DND-41 (cell line): ENCODE measurements at regions not wholly inside any gene's neighbourhood (a gene's known extent, or its start where the extent isn't known, plus 50 kb on each side); places are given as distances from the start of the nearest gene placed in this dataset.

Experiments used
- ATAC-seq: fragments of 200-7000 bp; cut with Tn5 transposase; 3 replicates; pipeline ENCODE4 v1.9.1; 2021; ENCODE audit warnings: low read depth; ENCODE audit not compliant: insufficient read depth
- DNase-seq: peaks from one replicate; pipeline ENCODE4 v3.0.0-alpha.2; 2020
- H2AFZ ChIP-seq: 2 replicates; pipeline ENCODE4 v1.6.0; 2012; ENCODE audit warnings: low read depth, low read length
- H3K27ac ChIP-seq: 2 replicates; pipeline ENCODE4 v1.5.1; 2012; ENCODE audit warnings: low read length, inconsistent platforms
- H3K27me3 ChIP-seq: fragments of 200-600 bp; sonication (generic); 2 replicates; pipeline ENCODE4 v1.6.0; 2012; ENCODE audit warnings: low read length, mild to moderate bottlenecking, inconsistent platforms; ENCODE audit not compliant: insufficient read depth, poor library complexity
- H3K36me3 ChIP-seq: 2 replicates; pipeline ENCODE4 v1.5.1; 2012; ENCODE audit warnings: low read length, inconsistent platforms; ENCODE audit not compliant: insufficient read depth
- H3K4me1 ChIP-seq: 2 replicates; pipeline ENCODE4 v1.5.1; 2012; ENCODE audit warnings: mild to moderate bottlenecking, low read length; ENCODE audit not compliant: insufficient read depth
- H3K4me2 ChIP-seq: 2 replicates; pipeline ENCODE4 v1.6.0; 2012; ENCODE audit warnings: mild to moderate bottlenecking, moderate library complexity, low read length, inconsistent platforms; ENCODE audit not compliant: insufficient read depth
- H3K4me3 ChIP-seq, 2 experiments: fragments of 200-600 bp in 1 of 2; shearing (Covaris generic) in 1 of 2; 2 replicates each; pipeline ENCODE4 v1.5.1; 2012 to 2016; ENCODE audit warnings: inconsistent platforms in 2 of 2, low read length in 2 of 2, mild to moderate bottlenecking in 2 of 2, low read depth in 1 of 2, moderate library complexity in 1 of 2
- H3K79me2 ChIP-seq: 2 replicates; pipeline ENCODE4 v1.6.0; 2012; ENCODE audit warnings: low read length, inconsistent platforms; ENCODE audit not compliant: insufficient read depth
- H3K9ac ChIP-seq: 2 replicates; pipeline ENCODE4 v1.6.0; 2012; ENCODE audit warnings: low read depth, mild to moderate bottlenecking, inconsistent platforms, low read length, moderate library complexity
- H3K9me3 ChIP-seq: 2 replicates; pipeline ENCODE4 v1.5.1; 2012; ENCODE audit warnings: low read length, moderate library complexity, mild to moderate bottlenecking, inconsistent platforms; ENCODE audit not compliant: insufficient read depth, severe bottlenecking
- H4K20me1 ChIP-seq: 2 replicates; pipeline ENCODE4 v1.6.0; 2012; ENCODE audit warnings: low read length; ENCODE audit not compliant: insufficient read depth
- EZH2 ChIP-seq: IDR thresholded peaks from 3 replicates; pipeline ENCODE4 v1.6.1; 2012; ENCODE audit warnings: borderline replicate concordance, low read depth, mild to moderate bottlenecking, moderate library complexity, low read length, inconsistent platforms; ENCODE audit not compliant: severe bottlenecking
- TF ChIP-seq, protein P1 (sequence below): IDR thresholded peaks from 2 replicates; pipeline ENCODE4 v1.5.1; 2012; ENCODE audit warnings: borderline replicate concordance, low read length, moderate library complexity, mild to moderate bottlenecking; ENCODE audit not compliant: poor library complexity, severe bottlenecking; ENCODE audit errors: extremely low read depth

DNA sequence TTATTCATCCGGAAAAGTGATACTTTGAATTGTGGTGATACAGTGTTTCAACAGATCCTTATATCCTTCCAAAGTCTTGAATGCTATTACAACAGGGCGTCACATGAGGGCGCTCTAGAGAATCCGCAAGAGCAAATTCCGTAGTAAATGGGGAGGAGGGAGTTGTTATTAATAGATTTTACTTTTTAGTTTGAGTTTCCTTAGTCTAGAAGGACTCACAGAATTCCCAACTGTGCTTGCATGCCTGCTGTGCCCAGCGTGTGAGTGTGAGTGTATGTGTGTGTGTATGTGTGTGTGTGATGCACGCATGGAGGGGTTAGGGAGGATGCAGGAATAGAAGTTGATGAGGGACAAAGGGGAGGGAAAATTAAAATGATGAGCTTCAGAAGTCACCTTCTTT lies 375.3 kb downstream of the C12orf75 start:
- Histone ChIP-seq H3K4me2 (no peak overlapping the region), H4K20me1 (no peaks in the 10 kb centered on the region), H3K79me2 (no peaks in the 10 kb centered on the region), H3K36me3 (no peaks in the 10 kb centered on the region), H3K27me3 (peaks cover 5% of the 10 kb centered on the region), H3K4me1 (no peaks in the 10 kb centered on the region), H3K4me3 (no peak overlapping the region), H2AFZ (no peak overlapping the region), H3K27ac (no peak overlapping the region), H3K9ac (no peak overlapping the region), H3K9me3 (no peaks in the 10 kb centered on the region)
- no peak for ATAC-seq
- no peak for TF ChIP-seq EZH2
- TF ChIP-seq, protein P1, sequence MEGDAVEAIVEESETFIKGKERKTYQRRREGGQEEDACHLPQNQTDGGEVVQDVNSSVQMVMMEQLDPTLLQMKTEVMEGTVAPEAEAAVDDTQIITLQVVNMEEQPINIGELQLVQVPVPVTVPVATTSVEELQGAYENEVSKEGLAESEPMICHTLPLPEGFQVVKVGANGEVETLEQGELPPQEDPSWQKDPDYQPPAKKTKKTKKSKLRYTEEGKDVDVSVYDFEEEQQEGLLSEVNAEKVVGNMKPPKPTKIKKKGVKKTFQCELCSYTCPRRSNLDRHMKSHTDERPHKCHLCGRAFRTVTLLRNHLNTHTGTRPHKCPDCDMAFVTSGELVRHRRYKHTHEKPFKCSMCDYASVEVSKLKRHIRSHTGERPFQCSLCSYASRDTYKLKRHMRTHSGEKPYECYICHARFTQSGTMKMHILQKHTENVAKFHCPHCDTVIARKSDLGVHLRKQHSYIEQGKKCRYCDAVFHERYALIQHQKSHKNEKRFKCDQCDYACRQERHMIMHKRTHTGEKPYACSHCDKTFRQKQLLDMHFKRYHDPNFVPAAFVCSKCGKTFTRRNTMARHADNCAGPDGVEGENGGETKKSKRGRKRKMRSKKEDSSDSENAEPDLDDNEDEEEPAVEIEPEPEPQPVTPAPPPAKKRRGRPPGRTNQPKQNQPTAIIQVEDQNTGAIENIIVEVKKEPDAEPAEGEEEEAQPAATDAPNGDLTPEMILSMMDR = peak; percentile 78
- peak; percentile 14 for DNase-seq

DNA sequence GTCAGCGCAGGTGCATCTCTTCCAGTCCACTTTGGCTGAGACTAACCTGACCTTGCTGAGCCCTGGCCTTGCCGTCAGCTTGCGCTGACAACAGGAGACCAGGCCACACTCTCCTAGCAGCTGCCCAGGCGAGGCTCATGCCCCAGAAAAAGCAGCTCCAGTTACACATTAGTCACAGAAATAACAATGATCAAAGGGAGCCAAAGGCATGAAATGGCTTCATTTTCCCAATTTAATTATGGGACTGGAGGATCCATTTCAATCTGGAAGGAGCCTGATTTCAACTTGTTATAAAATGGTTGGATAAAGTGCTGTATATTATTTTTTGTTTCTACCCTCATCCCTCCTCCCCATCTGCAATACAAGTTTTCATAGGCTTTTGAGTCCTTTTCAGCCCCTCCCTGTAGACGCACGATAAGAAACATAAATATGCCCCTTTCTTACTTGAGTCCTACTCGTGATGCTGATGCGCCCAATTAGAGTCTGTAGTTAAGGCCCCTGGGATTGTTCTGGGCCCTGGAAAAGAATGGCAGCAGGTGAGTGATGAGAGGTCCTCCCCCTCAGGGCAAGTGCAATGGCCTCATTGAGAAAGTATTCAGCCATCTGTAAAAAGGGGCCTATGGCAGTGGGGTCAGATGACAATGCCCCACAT lies 376.0 kb downstream of the C12orf75 start:
- no peaks in the 10 kb centered on the region for H3K9me3 ChIP-seq
- DNase-seq (no peak), ATAC-seq (no peak)
- no peaks in the 10 kb centered on the region for H3K36me3 ChIP-seq
- no peaks in the 10 kb centered on the region for H3K4me1 ChIP-seq
- H3K79me2 ChIP-seq = no peaks in the 10 kb centered on the region
- H3K27me3 ChIP-seq = peaks cover 5% of the 10 kb centered on the region
- H3K9ac ChIP-seq = no peak overlapping the region
- TF ChIP-seq, protein P1 = no peak
- TF ChIP-seq EZH2 = no peak
- no peaks in the 10 kb centered on the region for H4K20me1 ChIP-seq
- no peak overlapping the region for H3K27ac ChIP-seq
- H3K4me2 ChIP-seq = no peak overlapping the region
- H3K4me3 ChIP-seq = no peak overlapping the region
- H2AFZ ChIP-seq = no peak overlapping the region

DNA sequence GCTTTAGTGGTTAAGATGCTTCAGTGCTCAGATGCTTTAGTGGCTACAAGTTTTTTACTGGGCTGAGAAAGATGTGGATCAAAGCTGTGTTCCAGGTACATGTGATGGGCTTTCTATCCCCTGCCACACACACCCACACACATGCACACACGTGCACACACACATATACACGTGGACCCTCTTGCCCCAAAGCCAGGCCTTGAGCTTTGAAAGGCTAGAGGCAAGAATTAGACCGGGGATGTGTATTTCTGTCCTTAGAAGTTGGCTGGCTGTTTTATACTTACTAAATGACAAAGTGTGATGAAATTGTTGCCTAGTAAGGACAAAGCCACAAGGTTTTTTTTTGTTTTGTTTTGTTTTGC lies 376.5 kb downstream of the C12orf75 start:
- Histone ChIP-seq H3K27ac (no peak overlapping the region), H3K79me2 (no peaks in the 10 kb centered on the region), H3K9me3 (no peaks in the 10 kb centered on the region), H3K9ac (no peak overlapping the region), H4K20me1 (no peaks in the 10 kb centered on the region), H3K4me1 (no peaks in the 10 kb centered on the region), H3K36me3 (no peaks in the 10 kb centered on the region), H3K4me3 (no peak overlapping the region), H3K27me3 (peaks cover 5% of the 10 kb centered on the region), H3K4me2 (no peak overlapping the region), H2AFZ (no peak overlapping the region)
- TF ChIP-seq EZH2 = no peak
- TF ChIP-seq, protein P1 = no peak
- DNase-seq = no peak
- no peak for ATAC-seq
